ENCODE measurements at regions not wholly inside any gene's neighbourhood (a gene's known extent, or its start where the extent isn't known, plus 50 kb on each side); places are given as distances from the start of the nearest gene placed in this dataset.

- ChIA-PET RAD21 (ENCODE audit: low non-redundant PET in 1 of 2, low total read pairs in 2 of 2, uncharacterized antibody in 2 of 2, unreplicated experiment in 2 of 2) (no interaction called here), CTCF (no interaction called here), POLR2A (no interaction called here)
- H4K20me1 ChIP-seq (ENCODE audit: insufficient read depth): no peaks in the 10 kb centered on the region
- no peak for ATAC-seq
- H3K9me2 ChIP-seq (ENCODE audit: insufficient read depth): no peaks in the 10 kb centered on the region
- H3K4me1 ChIP-seq (ENCODE audit: control insufficient read depth in 1 of 2, insufficient read depth in 2 of 2, low read length in 2 of 2): no peaks in the 10 kb centered on the region
- no peak overlapping the region for H3K4me3 ChIP-seq (replicated peaks in 1 of 2; ENCODE audit: low read depth in 1 of 2, low read length in 2 of 2)
- intact Hi-C loops (cut with micrococcal nuclease): no loop called here
- no peak overlapping the region for H3K9ac ChIP-seq (ENCODE audit: low read length)
- TF ChIP-seq ZFX (IDR thresholded peaks at IDR 0.05) (no peak), REST (IDR thresholded peaks at IDR 0.05; ENCODE audit: low read depth) (no peak), RAD21 (IDR thresholded peaks at IDR 0.05; ENCODE audit: low read depth) (no peak), POLR2A (IDR thresholded peaks at IDR 0.05; ENCODE audit: borderline replicate concordance, extremely low read depth, insufficient read depth, insufficient read length) (no peak), ELF1 (IDR thresholded peaks at IDR 0.05; ENCODE audit: borderline replicate concordance, low read depth) (no peak), EGR1 (IDR thresholded peaks at IDR 0.05; ENCODE audit: low read depth) (no peak), EZH2phosphoT487 (IDR thresholded peaks at IDR 0.05; ENCODE audit: borderline replicate concordance) (no peak), CBX3 (IDR thresholded peaks at IDR 0.05; ENCODE audit: low read depth) (no peak), FOSL1 (IDR thresholded peaks at IDR 0.05; ENCODE audit: low read depth) (no peak), ZBTB33 (IDR thresholded peaks at IDR 0.05; ENCODE audit: extremely low read depth, insufficient replicate concordance, low read length) (no peak), SRF (IDR thresholded peaks at IDR 0.05; ENCODE audit: low read depth) (no peak)
- TF ChIP-seq, protein P1, sequence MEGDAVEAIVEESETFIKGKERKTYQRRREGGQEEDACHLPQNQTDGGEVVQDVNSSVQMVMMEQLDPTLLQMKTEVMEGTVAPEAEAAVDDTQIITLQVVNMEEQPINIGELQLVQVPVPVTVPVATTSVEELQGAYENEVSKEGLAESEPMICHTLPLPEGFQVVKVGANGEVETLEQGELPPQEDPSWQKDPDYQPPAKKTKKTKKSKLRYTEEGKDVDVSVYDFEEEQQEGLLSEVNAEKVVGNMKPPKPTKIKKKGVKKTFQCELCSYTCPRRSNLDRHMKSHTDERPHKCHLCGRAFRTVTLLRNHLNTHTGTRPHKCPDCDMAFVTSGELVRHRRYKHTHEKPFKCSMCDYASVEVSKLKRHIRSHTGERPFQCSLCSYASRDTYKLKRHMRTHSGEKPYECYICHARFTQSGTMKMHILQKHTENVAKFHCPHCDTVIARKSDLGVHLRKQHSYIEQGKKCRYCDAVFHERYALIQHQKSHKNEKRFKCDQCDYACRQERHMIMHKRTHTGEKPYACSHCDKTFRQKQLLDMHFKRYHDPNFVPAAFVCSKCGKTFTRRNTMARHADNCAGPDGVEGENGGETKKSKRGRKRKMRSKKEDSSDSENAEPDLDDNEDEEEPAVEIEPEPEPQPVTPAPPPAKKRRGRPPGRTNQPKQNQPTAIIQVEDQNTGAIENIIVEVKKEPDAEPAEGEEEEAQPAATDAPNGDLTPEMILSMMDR (IDR thresholded peaks at IDR 0.05 in 2 of 3, conservative IDR thresholded peaks at IDR 0.05 in 1 of 3; ENCODE audit: borderline replicate concordance in 1 of 3, insufficient read depth in 1 of 3, low read depth in 2 of 3, low read length in 2 of 3): no peak
- no TSS peak for BruUV-seq (replicated peaks)
- no peak overlapping the region for H2AFZ ChIP-seq (ENCODE audit: low read depth, low read length, poor library complexity, severe bottlenecking)
- DNase-seq (ENCODE audit: low read depth, low spot score): no peak
- no peaks in the 10 kb centered on the region for H3K36me3 ChIP-seq (ENCODE audit: control insufficient read depth in 1 of 2, insufficient read depth in 2 of 2, low read length in 2 of 2)
- no peaks in the 10 kb centered on the region for H3K27me3 ChIP-seq (ENCODE audit: insufficient read depth, low read length)
- no peaks in the 10 kb centered on the region for H3K9me3 ChIP-seq (ENCODE audit: control insufficient read depth in 1 of 2, insufficient read depth in 1 of 2, low read depth in 1 of 2, low read length in 2 of 2)
- no peak overlapping the region for H3K4me2 ChIP-seq (ENCODE audit: low read length)
- H3K27ac ChIP-seq (ENCODE audit: low read depth, low read length): no peak overlapping the region
- H3K79me2 ChIP-seq (ENCODE audit: insufficient read depth, low read length): no peaks in the 10 kb centered on the region
Measured at GRCh38 chr1:57721001-57721400, 297.1 kb upstream of the DAB1 start.
